DOHH2 (cell line): ENCODE measurements at regions not wholly inside any gene's neighbourhood (a gene's known extent, or its start where the extent isn't known, plus 50 kb on each side); places are given as distances from the start of the nearest gene placed in this dataset.

ENCODE experiments used
- H3F3A ChIP-seq: fragments of 200-600 bp; sonication (generic), shearing (Covaris generic); 2 replicates; pipeline ENCODE4 v1.6.0; 2016; ENCODE audit warnings: antibody characterized with exemption, mild to moderate bottlenecking; ENCODE audit not compliant: control insufficient read depth, insufficient read depth
- H3K27ac ChIP-seq: fragments of 200-600 bp; sonication (generic); 2 replicates; pipeline ENCODE4 v1.5.1; 2014; ENCODE audit warnings: low read depth, mild to moderate bottlenecking, low read length, moderate library complexity
- H3K27me3 ChIP-seq: fragments of 200-600 bp; sonication (generic); 2 replicates; pipeline ENCODE4 v1.6.1; 2014; ENCODE audit warnings: mild to moderate bottlenecking, low read length, mixed read lengths; ENCODE audit not compliant: control insufficient read depth
- H3K36me3 ChIP-seq: fragments of 200-600 bp; sonication (generic); 2 replicates; pipeline ENCODE4 v1.6.1; 2014; ENCODE audit warnings: mild to moderate bottlenecking, low read length, moderate library complexity, mixed read lengths; ENCODE audit not compliant: control insufficient read depth
- H3K4me1 ChIP-seq: fragments of 200-600 bp; sonication (generic); 2 replicates; pipeline ENCODE4 v1.6.1; 2014; ENCODE audit warnings: mild to moderate bottlenecking, low read length, mixed read lengths; ENCODE audit not compliant: control insufficient read depth
- H3K4me2 ChIP-seq: fragments of 200-600 bp; sonication (generic); 2 replicates; pipeline ENCODE4 v1.6.0; 2014; ENCODE audit warnings: mild to moderate bottlenecking, low read length, moderate library complexity
- H3K4me3 ChIP-seq: fragments of 200-600 bp; sonication (generic); 2 replicates; pipeline ENCODE4 v1.5.1; 2014; ENCODE audit warnings: mild to moderate bottlenecking, low read length, mixed read lengths
- H3K79me2 ChIP-seq: fragments of 200-600 bp; sonication (generic); 2 replicates; pipeline ENCODE4 v1.6.1; 2014; ENCODE audit warnings: mild to moderate bottlenecking, low read length, mixed read lengths; ENCODE audit not compliant: control insufficient read depth
- H3K9me2 ChIP-seq: fragments of 200-600 bp; sonication (generic); replicated peaks from 2 replicates; pipeline ENCODE4 v1.6.1; 2014; ENCODE audit warnings: mild to moderate bottlenecking, low read length, mixed read lengths; ENCODE audit not compliant: control insufficient read depth
- H3K9me3 ChIP-seq: fragments of 200-600 bp; sonication (generic); 2 replicates; pipeline ENCODE4 v1.6.1; 2014; ENCODE audit warnings: antibody characterized with exemption, low read length, mixed read lengths; ENCODE audit not compliant: control insufficient read depth, insufficient read depth
- H4K20me1 ChIP-seq: fragments of 200-600 bp; sonication (generic); 2 replicates; pipeline ENCODE4 v1.6.0; 2014; ENCODE audit warnings: low read depth, mild to moderate bottlenecking, antibody characterized with exemption, low read length, moderate library complexity; ENCODE audit not compliant: control insufficient read depth, insufficient read depth
- EZH2phosphoT487 ChIP-seq: fragments of 200-600 bp; sonication (generic); IDR thresholded peaks from 2 replicates; pipeline ENCODE4 v1.6.1; 2017; ENCODE audit warnings: borderline replicate concordance, mild to moderate bottlenecking, antibody characterized with exemption, low read length, moderate library complexity, mixed read lengths
- TF ChIP-seq, protein P1 (sequence below): fragments of 200-600 bp; sonication (generic); IDR thresholded peaks from one replicate; pipeline ENCODE4 v1.5.1; 2014; ENCODE audit warnings: antibody characterized with exemption, mild to moderate bottlenecking, low read depth, low read length; ENCODE audit not compliant: poor library complexity, severe bottlenecking

DNA sequence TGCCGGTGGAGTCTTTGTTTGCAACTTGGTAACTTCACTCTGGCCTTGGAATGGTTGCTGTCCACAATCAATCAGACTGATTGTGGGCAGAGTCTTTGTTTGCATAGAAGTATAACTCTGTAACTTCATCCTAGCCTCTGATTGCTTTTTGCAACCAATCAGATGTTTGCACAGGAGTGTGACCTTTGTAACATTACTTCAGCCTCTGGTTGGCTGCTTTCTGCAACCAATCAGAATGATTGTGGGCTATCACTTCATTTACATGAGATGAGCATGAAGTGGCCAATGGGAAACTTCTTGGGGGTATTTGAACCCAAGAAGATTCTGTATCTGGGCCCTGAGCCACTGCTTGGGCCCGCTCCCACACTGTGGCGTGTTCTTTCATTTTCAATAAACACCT lies 79.6 kb upstream of the CLDN5 start:
- no peaks in the 10 kb centered on the region for H3K36me3 ChIP-seq
- peaks cover 23% of the 10 kb centered on the region for H3K4me1 ChIP-seq
- H3F3A ChIP-seq = no peaks in the 10 kb centered on the region
- no peak overlapping the region for H3K27ac ChIP-seq
- H4K20me1 ChIP-seq = no peaks in the 10 kb centered on the region
- H3K4me2 ChIP-seq = no peak overlapping the region
- no peak overlapping the region for H3K4me3 ChIP-seq
- H3K9me3 ChIP-seq = no peaks in the 10 kb centered on the region
- no peaks in the 10 kb centered on the region for H3K79me2 ChIP-seq
- TF ChIP-seq EZH2phosphoT487 = no peak
- TF ChIP-seq, protein P1, sequence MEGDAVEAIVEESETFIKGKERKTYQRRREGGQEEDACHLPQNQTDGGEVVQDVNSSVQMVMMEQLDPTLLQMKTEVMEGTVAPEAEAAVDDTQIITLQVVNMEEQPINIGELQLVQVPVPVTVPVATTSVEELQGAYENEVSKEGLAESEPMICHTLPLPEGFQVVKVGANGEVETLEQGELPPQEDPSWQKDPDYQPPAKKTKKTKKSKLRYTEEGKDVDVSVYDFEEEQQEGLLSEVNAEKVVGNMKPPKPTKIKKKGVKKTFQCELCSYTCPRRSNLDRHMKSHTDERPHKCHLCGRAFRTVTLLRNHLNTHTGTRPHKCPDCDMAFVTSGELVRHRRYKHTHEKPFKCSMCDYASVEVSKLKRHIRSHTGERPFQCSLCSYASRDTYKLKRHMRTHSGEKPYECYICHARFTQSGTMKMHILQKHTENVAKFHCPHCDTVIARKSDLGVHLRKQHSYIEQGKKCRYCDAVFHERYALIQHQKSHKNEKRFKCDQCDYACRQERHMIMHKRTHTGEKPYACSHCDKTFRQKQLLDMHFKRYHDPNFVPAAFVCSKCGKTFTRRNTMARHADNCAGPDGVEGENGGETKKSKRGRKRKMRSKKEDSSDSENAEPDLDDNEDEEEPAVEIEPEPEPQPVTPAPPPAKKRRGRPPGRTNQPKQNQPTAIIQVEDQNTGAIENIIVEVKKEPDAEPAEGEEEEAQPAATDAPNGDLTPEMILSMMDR = no peak
- H3K27me3 ChIP-seq = peaks cover 5% of the 10 kb centered on the region; the same call in 1 of the 2 replicates
- H3K9me2 ChIP-seq = no peaks in the 10 kb centered on the region

DNA sequence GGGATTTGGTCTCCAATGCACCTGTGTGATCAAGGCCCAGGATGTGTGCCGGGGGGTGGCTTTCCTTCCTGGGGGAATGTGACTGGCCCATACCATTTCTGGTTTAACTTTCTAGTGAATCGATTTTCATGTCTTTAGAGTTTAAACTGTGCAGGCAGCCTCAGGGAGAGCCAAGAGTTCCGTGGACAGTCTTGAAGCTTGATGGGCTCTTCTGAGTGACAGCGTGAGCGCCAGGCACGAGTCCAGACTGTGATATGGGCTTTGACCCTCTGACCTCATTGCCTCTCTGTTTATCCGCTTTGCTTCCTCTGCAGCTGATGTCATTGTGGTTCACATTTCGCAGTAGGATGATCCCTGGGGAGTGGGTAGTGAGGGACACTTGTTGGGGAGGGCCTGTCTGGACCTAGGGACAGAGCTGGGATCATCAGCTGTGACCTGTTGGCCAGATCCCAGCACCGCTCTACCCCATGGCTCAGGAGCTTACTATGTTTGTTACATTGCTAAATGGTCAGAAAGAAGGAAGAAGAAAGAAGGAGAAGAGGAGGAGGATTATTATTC lies 80.6 kb upstream of the CLDN5 start:
- TF ChIP-seq, protein P1 = no peak
- TF ChIP-seq EZH2phosphoT487 = no peak
- no peaks in the 10 kb centered on the region for H4K20me1 ChIP-seq
- H3K4me3 ChIP-seq = no peak overlapping the region
- H3K9me3 ChIP-seq = no peaks in the 10 kb centered on the region
- no peak overlapping the region for H3K4me2 ChIP-seq
- no peaks in the 10 kb centered on the region for H3F3A ChIP-seq
- no peaks in the 10 kb centered on the region for H3K36me3 ChIP-seq
- no peaks in the 10 kb centered on the region for H3K9me2 ChIP-seq
- H3K4me1 ChIP-seq = peaks cover 20% of the 10 kb centered on the region
- no peak overlapping the region for H3K27ac ChIP-seq
- H3K27me3 ChIP-seq = peaks cover 5% of the 10 kb centered on the region; the same call in 1 of the 2 replicates
- no peaks in the 10 kb centered on the region for H3K79me2 ChIP-seq

DNA sequence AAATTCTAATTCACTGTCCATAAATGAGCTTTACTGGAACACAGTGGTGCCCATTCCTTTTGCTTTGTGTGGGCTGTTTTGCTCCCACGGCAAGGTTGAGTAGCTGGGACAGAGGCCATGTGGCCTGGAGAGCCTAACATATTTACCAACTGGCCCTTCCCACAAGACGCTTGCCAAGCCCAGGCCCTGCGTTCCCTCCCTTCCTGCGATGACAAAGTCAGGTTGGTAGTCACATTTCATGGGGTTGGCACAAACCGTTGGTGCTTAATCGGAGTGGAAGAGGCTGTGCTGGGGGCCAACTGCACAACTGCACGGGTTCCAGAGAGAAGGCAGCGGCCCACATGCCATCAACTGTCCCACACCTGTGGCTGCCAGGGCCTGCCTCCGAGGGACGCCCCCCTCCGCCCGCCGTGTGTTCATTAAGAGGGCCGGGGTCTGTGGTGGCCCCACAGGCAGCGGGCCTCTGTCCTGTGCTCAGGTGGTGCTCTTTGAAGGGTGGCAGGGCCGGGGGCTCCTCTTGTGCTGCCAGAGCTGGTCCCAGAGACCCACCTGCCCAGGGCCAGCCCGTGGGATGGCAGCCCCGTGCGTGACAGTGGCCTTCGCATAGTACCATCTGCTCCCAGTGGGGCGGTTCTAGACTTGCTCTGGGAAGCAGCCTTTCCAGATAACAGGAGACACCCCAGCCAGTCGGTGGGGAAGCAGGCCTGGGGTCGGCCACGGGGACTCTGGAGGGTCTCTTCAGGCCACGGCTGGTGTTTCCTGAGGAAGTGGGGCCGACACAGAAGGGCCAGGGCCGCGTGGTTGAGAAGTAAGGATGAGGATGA lies 81.5 kb upstream of the CLDN5 start:
- Histone ChIP-seq H4K20me1 (no peaks in the 10 kb centered on the region), H3K4me2 (no peak overlapping the region), H3K9me2 (no peaks in the 10 kb centered on the region), H3K27ac (no peak overlapping the region), H3K79me2 (no peaks in the 10 kb centered on the region), H3K9me3 (no peaks in the 10 kb centered on the region), H3K27me3 (peaks cover 5% of the 10 kb centered on the region; the same call in 1 of the 2 replicates), H3F3A (no peaks in the 10 kb centered on the region), H3K4me1 (peaks cover 26% of the 10 kb centered on the region), H3K4me3 (no peak overlapping the region), H3K36me3 (no peaks in the 10 kb centered on the region)
- no peak for TF ChIP-seq EZH2phosphoT487
- TF ChIP-seq, protein P1 = no peak
